GM19238 (cell line): ENCODE measurements at regions not wholly inside any gene's neighbourhood (a gene's known extent, or its start where the extent isn't known, plus 50 kb on each side); places are given as distances from the start of the nearest gene placed in this dataset.
"Not testable (repeated sequence)": the region's sequence is repeated elsewhere in the genome, so short reads cannot be mapped to it uniquely, and the experiment has no call there.

Source experiments
- DNase-seq: peaks from one replicate; pipeline ENCODE4 v3.0.0; 2011; ENCODE audit warnings: low spot score; ENCODE audit not compliant: insufficient read length

GRCh38 chr2:57490741-57491140 is 555.9 kb upstream of the VRK2 start:
- no peak for DNase-seq

- DNase-seq, result no peak
These were observed 555.4 kb upstream of the VRK2 start for GRCh38 chr2:57491213-57491612.

GRCh38 chr2:57493966-57494365 is 552.6 kb upstream of the VRK2 start:
- DNase-seq, result not testable (repeated sequence)

GRCh38 chr2:57497489-57498096 is 549.0 kb upstream of the VRK2 start:
- peak; percentile 1 for DNase-seq

- no peak for DNase-seq
These were observed 541.8 kb upstream of the VRK2 start for GRCh38 chr2:57504787-57505186.

- no peak for DNase-seq
These were observed 537.4 kb upstream of the VRK2 start for GRCh38 chr2:57509189-57509588.

GRCh38 chr2:57510704-57511103 is 535.9 kb upstream of the VRK2 start:
- DNase-seq, result no peak

GRCh38 chr2:57515366-57515765 is 531.2 kb upstream of the VRK2 start:
- DNase-seq, result no peak

GRCh38 chr2:57516698-57517340 is 529.8 kb upstream of the VRK2 start:
- DNase-seq, result peak; percentile 2

- DNase-seq, result no peak
These were observed 523.3 kb upstream of the VRK2 start for GRCh38 chr2:57523304-57523703.

GRCh38 chr2:57527685-57528084 is 518.9 kb upstream of the VRK2 start:
- DNase-seq, result no peak

GRCh38 chr2:57528499-57528898 is 518.1 kb upstream of the VRK2 start:
- no peak for DNase-seq

- DNase-seq, result no peak
These were observed 512.2 kb upstream of the VRK2 start for GRCh38 chr2:57534358-57534757.

GRCh38 chr2:57536535-57537231 is 509.9 kb upstream of the VRK2 start:
- DNase-seq, result no peak

- no peak for DNase-seq
These were observed 506.8 kb upstream of the VRK2 start for GRCh38 chr2:57539761-57540160.

GRCh38 chr2:57542081-57542480 is 504.5 kb upstream of the VRK2 start:
- DNase-seq, result no peak

GRCh38 chr2:57543211-57543610 is 503.4 kb upstream of the VRK2 start:
- no peak for DNase-seq

GRCh38 chr2:57544624-57545023 is 502.0 kb upstream of the VRK2 start:
- DNase-seq, result no peak

GRCh38 chr2:57546478-57546877 is 500.1 kb upstream of the VRK2 start:
- no peak for DNase-seq

- DNase-seq, result no peak
These were observed 496.9 kb upstream of the VRK2 start for GRCh38 chr2:57549642-57550102.

- DNase-seq, result no peak
These were observed 495.7 kb upstream of the VRK2 start for GRCh38 chr2:57550912-57551311.

- DNase-seq, result no peak
These were observed 493.7 kb upstream of the VRK2 start for GRCh38 chr2:57552885-57553284.

- no peak for DNase-seq
These were observed 492.3 kb upstream of the VRK2 start for GRCh38 chr2:57554348-57554747.
